ENCODE measurements at regions not wholly inside any gene's neighbourhood (a gene's known extent, or its start where the extent isn't known, plus 50 kb on each side); places are given as distances from the start of the nearest gene placed in this dataset.

DNA sequence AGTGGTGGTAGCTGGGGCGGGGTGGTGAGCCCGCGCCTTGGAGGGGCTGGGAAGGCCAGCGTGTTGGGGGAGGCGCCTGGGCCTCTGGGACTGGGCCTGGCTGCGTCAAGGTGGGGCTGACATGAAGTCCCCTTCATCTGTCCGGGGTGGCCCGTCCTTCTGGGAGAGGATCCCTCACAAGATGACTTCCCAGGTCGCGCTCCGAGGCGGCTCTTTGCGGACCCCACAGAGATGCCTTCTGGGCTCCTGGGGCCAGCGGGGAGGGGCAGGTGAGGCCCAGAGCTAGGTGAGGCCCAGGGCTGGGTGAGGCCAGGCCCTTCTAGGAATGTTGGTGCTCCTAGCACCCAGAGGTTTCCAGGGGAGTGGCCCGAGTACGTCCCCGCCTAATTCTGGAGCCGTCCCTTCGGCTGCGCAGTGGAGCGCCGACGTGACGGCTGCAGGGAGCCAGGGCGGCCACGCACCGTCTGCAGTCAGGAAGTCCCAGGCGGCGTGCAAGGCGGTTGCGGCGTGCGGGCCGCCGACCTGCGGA is 58.2 kb upstream of the NUPR2 start:
- TF ChIP-seq, protein P1, sequence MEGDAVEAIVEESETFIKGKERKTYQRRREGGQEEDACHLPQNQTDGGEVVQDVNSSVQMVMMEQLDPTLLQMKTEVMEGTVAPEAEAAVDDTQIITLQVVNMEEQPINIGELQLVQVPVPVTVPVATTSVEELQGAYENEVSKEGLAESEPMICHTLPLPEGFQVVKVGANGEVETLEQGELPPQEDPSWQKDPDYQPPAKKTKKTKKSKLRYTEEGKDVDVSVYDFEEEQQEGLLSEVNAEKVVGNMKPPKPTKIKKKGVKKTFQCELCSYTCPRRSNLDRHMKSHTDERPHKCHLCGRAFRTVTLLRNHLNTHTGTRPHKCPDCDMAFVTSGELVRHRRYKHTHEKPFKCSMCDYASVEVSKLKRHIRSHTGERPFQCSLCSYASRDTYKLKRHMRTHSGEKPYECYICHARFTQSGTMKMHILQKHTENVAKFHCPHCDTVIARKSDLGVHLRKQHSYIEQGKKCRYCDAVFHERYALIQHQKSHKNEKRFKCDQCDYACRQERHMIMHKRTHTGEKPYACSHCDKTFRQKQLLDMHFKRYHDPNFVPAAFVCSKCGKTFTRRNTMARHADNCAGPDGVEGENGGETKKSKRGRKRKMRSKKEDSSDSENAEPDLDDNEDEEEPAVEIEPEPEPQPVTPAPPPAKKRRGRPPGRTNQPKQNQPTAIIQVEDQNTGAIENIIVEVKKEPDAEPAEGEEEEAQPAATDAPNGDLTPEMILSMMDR (IDR thresholded peaks at IDR 0.05), result no peak
- no peak for TF ChIP-seq POLR2A (IDR thresholded peaks at IDR 0.05)

Data from Peyer's patch (tissue), 4 donors.